GM21360 (cell line): ENCODE measurements at regions not wholly inside any gene's neighbourhood (a gene's known extent, or its start where the extent isn't known, plus 50 kb on each side); places are given as distances from the start of the nearest gene placed in this dataset.
"Not testable (repeated sequence)": the region's sequence is repeated elsewhere in the genome, so short reads cannot be mapped to it uniquely, and the experiment has no call there.

Experiments
- ATAC-seq: cut with Tn5 transposase; IDR thresholded peaks from one replicate; pipeline ENCODE4 v1.9.1; 2021; ENCODE audit warnings: mild to moderate bottlenecking, moderate library complexity; ENCODE audit not compliant: unreplicated experiment

GRCh38 chr3:34053626-34054025 is 255.2 kb downstream of the PDCD6IP start:
- ATAC-seq = no peak

GRCh38 chr3:34056181-34056910 is 257.9 kb downstream of the PDCD6IP start:
- ATAC-seq = peak; percentile 26

GRCh38 chr3:34056951-34057390 is 258.5 kb downstream of the PDCD6IP start:
- peak; percentile 90 for ATAC-seq

GRCh38 chr3:34060995-34061394 is 262.6 kb downstream of the PDCD6IP start:
- not testable (repeated sequence) for ATAC-seq

GRCh38 chr3:34065901-34066300 is 267.5 kb downstream of the PDCD6IP start:
- ATAC-seq = no peak

GRCh38 chr3:34066328-34066727 is 267.9 kb downstream of the PDCD6IP start:
- ATAC-seq = no peak

- ATAC-seq = no peak
Observed at GRCh38 chr3:34066999-34067398, 268.6 kb downstream of the PDCD6IP start.

- ATAC-seq = no peak
Observed at GRCh38 chr3:34067536-34068051, 269.2 kb downstream of the PDCD6IP start.

- no peak for ATAC-seq
Observed at GRCh38 chr3:34068505-34068904, 270.1 kb downstream of the PDCD6IP start.

- ATAC-seq = no peak
Observed at GRCh38 chr3:34070831-34071585, 272.6 kb downstream of the PDCD6IP start.

- peak; percentile 41 for ATAC-seq
Observed at GRCh38 chr3:34072297-34072696, 273.9 kb downstream of the PDCD6IP start.

GRCh38 chr3:34073111-34073510 is 274.7 kb downstream of the PDCD6IP start:
- ATAC-seq = no peak

- peak; percentile 39 for ATAC-seq
Observed at GRCh38 chr3:34073961-34074360, 275.5 kb downstream of the PDCD6IP start.

GRCh38 chr3:34075975-34076374 is 277.5 kb downstream of the PDCD6IP start:
- no peak for ATAC-seq

- peak; percentile 70 for ATAC-seq
Observed at GRCh38 chr3:34077417-34078195, 279.2 kb downstream of the PDCD6IP start.

- no peak for ATAC-seq
Observed at GRCh38 chr3:34078418-34078817, 280.0 kb downstream of the PDCD6IP start.

- ATAC-seq = not testable (repeated sequence)
Observed at GRCh38 chr3:34079849-34080248, 281.4 kb downstream of the PDCD6IP start.

GRCh38 chr3:34090379-34090778 is 291.9 kb downstream of the PDCD6IP start:
- ATAC-seq = not testable (repeated sequence)

GRCh38 chr3:34090876-34091275 is 292.4 kb downstream of the PDCD6IP start:
- ATAC-seq = no peak

- ATAC-seq = not testable (repeated sequence)
Observed at GRCh38 chr3:34094280-34094679, 295.9 kb downstream of the PDCD6IP start.

GRCh38 chr3:34102288-34102687 is 303.9 kb downstream of the PDCD6IP start:
- ATAC-seq = no peak
